Thyroid gland (tissue), 4 donors: ENCODE measurements at regions not wholly inside any gene's neighbourhood (a gene's known extent, or its start where the extent isn't known, plus 50 kb on each side); places are given as distances from the start of the nearest gene placed in this dataset.

Source experiments
- DNase-seq, 2 donors: peaks; one replicate each; pipeline ENCODE4 v3.0.0-alpha.2; 2019
- H3K27ac ChIP-seq, 3 donors: fragments of 200-600 bp; sonication (generic); 1 replicate in 2 of 3; 2 replicates in 1 of 3; pipeline ENCODE4 v1.5.1; 2016 to 2019; ENCODE audit warnings: mild to moderate bottlenecking in 1 of 3, moderate library complexity in 1 of 3
- H3K27me3 ChIP-seq: fragments of 200-600 bp; sonication (generic); one replicate; pipeline ENCODE4 v1.5.1; 2019
- H3K36me3 ChIP-seq, 2 donors: fragments of 200-600 bp; sonication (generic); one replicate each; pipeline ENCODE4 v1.5.1; 2016 to 2019
- H3K4me1 ChIP-seq, 2 donors: fragments of 200-600 bp; sonication (generic); one replicate each; pipeline ENCODE4 v1.5.1; 2017 to 2019
- H3K4me3 ChIP-seq, 3 donors: fragments of 200-600 bp; sonication (generic); replicated peaks in 1 of 3; 1 replicate in 2 of 3; 2 replicates in 1 of 3; pipeline ENCODE4 v1.5.1; 2016; ENCODE audit warnings: mild to moderate bottlenecking in 1 of 3
- H3K9me3 ChIP-seq: fragments of 200-600 bp; sonication (generic); one replicate; pipeline ENCODE4 v1.5.1; 2017
- CTCF ChIP-seq, 6 experiments: fragments of 200-600 bp in 3 of 6; fragments of 450-650 bp in 3 of 6; sonication (generic) in 3 of 6; IDR thresholded peaks; one replicate each; pipeline ENCODE4 v1.5.1; 2016 to 2019; ENCODE audit warnings: antibody characterized with exemption in 6 of 6, mild to moderate bottlenecking in 2 of 6, inconsistent platforms in 1 of 6, moderate library complexity in 1 of 6
- POLR2A ChIP-seq, 2 donors: fragments of 450-650 bp; IDR thresholded peaks; one replicate each; pipeline ENCODE4 v1.6.1; 2017; ENCODE audit warnings: antibody characterized with exemption in 2 of 2, mild to moderate bottlenecking in 2 of 2, moderate library complexity in 1 of 2
- WGBS, 2 donors: methylation state at CpG; one replicate each; pipeline ENCODE4 v1.1.5; 2017; 5-methylcytosine and 5-hydroxymethylcytosine counted together
- intact Hi-C: fragments of 100-400 bp; cut with DNase I; formaldehyde crosslinking; loops from one replicate; pipeline ENCODE4 v1.15.1; 2023

GRCh38 chr2:107012714-107013306 lies 126.8 kb upstream of the ST6GAL2 start:
- DNase-seq = no peak
- Histone ChIP-seq H3K4me1 (no peaks in the 10 kb centered on the region), H3K9me3 (no peaks in the 10 kb centered on the region), H3K27ac (no peak overlapping the region), H3K4me3 (no peak overlapping the region), H3K27me3 (no peaks in the 10 kb centered on the region), H3K36me3 (no peaks in the 10 kb centered on the region)
- no peak for TF ChIP-seq POLR2A (IDR thresholded peaks at IDR 0.05)
- intact Hi-C loops = no loop called here
- 90% methylated on average over 5 of the region's 5 CpGs for WGBS, 2 donors

- WGBS, 2 donors = 93 to 97% methylated on average over 2 of the region's 2 CpGs
Measured at GRCh38 chr2:107013884-107014283, 127.9 kb upstream of the ST6GAL2 start.

GRCh38 chr2:107018366-107018765 lies 132.4 kb upstream of the ST6GAL2 start:
- TF ChIP-seq CTCF (IDR thresholded peaks at IDR 0.05) (no peak), POLR2A (IDR thresholded peaks at IDR 0.05) (no peak)
- no peaks in the 10 kb centered on the region for H3K27me3 ChIP-seq
- H3K27ac ChIP-seq = no peak overlapping the region
- H3K36me3 ChIP-seq = no peaks in the 10 kb centered on the region
- intact Hi-C loops = no loop called here
- H3K4me3 ChIP-seq = no peak overlapping the region
- H3K9me3 ChIP-seq = no peaks in the 10 kb centered on the region
- H3K4me1 ChIP-seq = no peaks in the 10 kb centered on the region
- WGBS, 2 donors = 67 to 81% methylated on average over 4 of the region's 4 CpGs
- DNase-seq = no peak

More at GRCh38 chr2:107013884-107014283, 127.9 kb upstream of the ST6GAL2 start:
- no peaks in the 10 kb centered on the region for H3K36me3 ChIP-seq
- H3K27ac ChIP-seq = no peak overlapping the region
- intact Hi-C loops = no loop called here
- H3K4me1 ChIP-seq = no peaks in the 10 kb centered on the region
- H3K4me3 ChIP-seq = no peak overlapping the region
- no peak for DNase-seq
- H3K9me3 ChIP-seq = no peaks in the 10 kb centered on the region
- H3K27me3 ChIP-seq = no peaks in the 10 kb centered on the region
- TF ChIP-seq CTCF (IDR thresholded peaks at IDR 0.05) = no peak
- no peak for TF ChIP-seq POLR2A (IDR thresholded peaks at IDR 0.05)

- Histone ChIP-seq H3K4me3 (no peak overlapping the region), H3K4me1 (no peaks in the 10 kb centered on the region), H3K9me3 (no peaks in the 10 kb centered on the region), H3K27me3 (no peaks in the 10 kb centered on the region), H3K36me3 (no peaks in the 10 kb centered on the region), H3K27ac (no peak overlapping the region)
- intact Hi-C loops = no loop called here
- DNase-seq = no peak
- 89 to 92% methylated on average over 6 of the region's 6 CpGs for WGBS, 2 donors
- TF ChIP-seq CTCF (IDR thresholded peaks at IDR 0.05) (no peak), POLR2A (IDR thresholded peaks at IDR 0.05) (no peak)
Measured at GRCh38 chr2:107020392-107020791, 134.4 kb upstream of the ST6GAL2 start.

GRCh38 chr2:107024269-107024668 lies 138.3 kb upstream of the ST6GAL2 start:
- Histone ChIP-seq H3K4me3 (no peak overlapping the region), H3K4me1 (no peaks in the 10 kb centered on the region), H3K36me3 (no peaks in the 10 kb centered on the region), H3K27me3 (no peaks in the 10 kb centered on the region), H3K9me3 (no peaks in the 10 kb centered on the region), H3K27ac (no peak overlapping the region)
- no peak for TF ChIP-seq POLR2A (IDR thresholded peaks at IDR 0.05)
- no peak for TF ChIP-seq CTCF (IDR thresholded peaks at IDR 0.05)
- 94 to 98% methylated on average over 2 of the region's 2 CpGs for WGBS, 2 donors
- DNase-seq = no peak
- intact Hi-C loops = no loop called here
